GM12878 (cell line): ENCODE measurements at regions not wholly inside any gene's neighbourhood (a gene's known extent, or its start where the extent isn't known, plus 50 kb on each side); places are given as distances from the start of the nearest gene placed in this dataset.

Source experiments
- ATAC-seq: fragments of 200-7000 bp; cut with Tn5 transposase; 3 replicates; pipeline ENCODE4 v1.9.1; 2020; ENCODE audit warnings: mild to moderate bottlenecking, moderate library complexity
- BruUV-seq: library from RNA; stranded (reverse); fragments of 400-500 nt; replicated peaks from 2 replicates; lab custom pipeline; 2021; lab: Mats Ljungman, UMichigan
- CTCF ChIA-PET: fragments of 300-600 bp; sonication (Branson Sonifier 250); formaldehyde crosslinking; extraction: SDS; loops from one replicate; lab custom pipeline; 2021; ENCODE audit warnings: inconsistent platforms; lab: Yijun Ruan, JAX
- POLR2A ChIA-PET: fragments of 350-600 bp; formaldehyde crosslinking; extraction: SDS; loops from one replicate; lab custom pipeline; 2021; ENCODE audit warnings: inconsistent platforms; lab: Charles Lee
- RAD21 ChIA-PET: fragments of 300-600 bp; sonication (Branson Sonifier 250); formaldehyde crosslinking; loops from one replicate; lab custom pipeline; 2023; ENCODE audit warnings: antibody characterized with exemption; ENCODE audit not compliant: unreplicated experiment; lab: Charles Lee
- SMC1A ChIA-PET: fragments of 300-600 bp; sonication (Branson Sonifier 250); formaldehyde crosslinking; loops from one replicate; lab custom pipeline; 2023; ENCODE audit not compliant: unreplicated experiment, uncharacterized antibody; lab: Charles Lee
- DNase-seq: peaks from one replicate; pipeline ENCODE4 v3.0.0-alpha.2; 2011; ENCODE audit warnings: low read depth, low spot score
- FAIRE-seq: peaks from 3 replicates; lab custom pipeline; 2011; peaks lifted over from hg19 to GRCh38; lab: Jason Lieb, UNC
- H2AFZ ChIP-seq: 2 replicates; pipeline ENCODE4 v1.6.0; 2011; ENCODE audit warnings: low read depth, low read length, control low read depth; ENCODE audit not compliant: control insufficient read depth
- H3K27ac ChIP-seq: 2 replicates; pipeline ENCODE4 v1.5.1; 2011; ENCODE audit warnings: control low read depth; ENCODE audit not compliant: control insufficient read depth, insufficient read depth
- H3K27me3 ChIP-seq, 2 experiments: replicated peaks in 1 of 2; 2 replicates each; pipeline versions ENCODE4 v1.6.0 to v1.6.1; 2011; ENCODE audit warnings: low read length in 1 of 2; ENCODE audit not compliant: control insufficient read depth in 2 of 2, insufficient read depth in 2 of 2
- H3K36me3 ChIP-seq, 2 experiments: 2 replicates each; pipeline ENCODE4 v1.5.1; 2011; ENCODE audit warnings: low read length in 1 of 2; ENCODE audit not compliant: control insufficient read depth in 2 of 2, insufficient read depth in 2 of 2
- H3K4me1 ChIP-seq: 2 replicates; pipeline ENCODE4 v1.6.1; 2011; ENCODE audit warnings: mild to moderate bottlenecking, low read length, moderate library complexity, mixed read lengths; ENCODE audit not compliant: control insufficient read depth, insufficient read depth
- H3K4me2 ChIP-seq: 2 replicates; pipeline ENCODE4 v1.6.0; 2011; ENCODE audit warnings: control low read depth; ENCODE audit not compliant: control insufficient read depth, insufficient read depth
- H3K4me3 ChIP-seq: fragments of 200-600 bp; sonication (generic); 2 replicates; pipeline ENCODE4 v1.5.1; 2016
- H3K79me2 ChIP-seq: 2 replicates; pipeline ENCODE4 v1.6.0; 2011; ENCODE audit warnings: low read length; ENCODE audit not compliant: control insufficient read depth, insufficient read depth
- H3K9ac ChIP-seq: 2 replicates; pipeline ENCODE4 v1.8.0; 2011; ENCODE audit warnings: low read length, control low read depth, mixed read lengths; ENCODE audit not compliant: control insufficient read depth, insufficient read depth
- H3K9me3 ChIP-seq: replicated peaks from 3 replicates; pipeline ENCODE4 v1.5.1; 2011; ENCODE audit warnings: mild to moderate bottlenecking, low read length; ENCODE audit not compliant: control insufficient read depth, insufficient read depth
- H4K20me1 ChIP-seq: 2 replicates; pipeline ENCODE4 v1.6.0; 2011; ENCODE audit not compliant: control insufficient read depth, insufficient read depth
- CBX3 ChIP-seq: fragments of 200-600 bp; sonication (generic); IDR thresholded peaks from 2 replicates; pipeline ENCODE4 v1.6.1; 2016; ENCODE audit warnings: low read depth, borderline replicate concordance
- CBX5 ChIP-seq: sonication (generic); IDR thresholded peaks from 2 replicates; pipeline ENCODE4 v1.6.1; 2016; ENCODE audit warnings: low read depth, moderate library complexity, mild to moderate bottlenecking, inconsistent platforms
- CHD4 ChIP-seq: fragments of 200-600 bp; sonication (generic); IDR thresholded peaks from 2 replicates; pipeline ENCODE4 v1.6.1; 2016; ENCODE audit warnings: mild to moderate bottlenecking
- ESRRA ChIP-seq: IDR thresholded peaks from 2 replicates; pipeline ENCODE4 v1.6.1; 2012; ENCODE audit warnings: mild to moderate bottlenecking, low read length, improper control_type of control experiment
- NBN ChIP-seq: fragments of 450-650 bp; IDR thresholded peaks from 2 replicates; pipeline ENCODE4 v1.6.1; 2016
- NR2C2 ChIP-seq: IDR thresholded peaks from 2 replicates; pipeline ENCODE4 v1.6.1; 2011; ENCODE audit warnings: borderline replicate concordance, low read depth; ENCODE audit not compliant: control insufficient read depth, insufficient read length
- ZNF384 ChIP-seq: IDR thresholded peaks from 2 replicates; pipeline ENCODE4 v1.6.1; 2012; ENCODE audit warnings: low read depth, mild to moderate bottlenecking, low read length, improper control_type of control experiment, borderline replicate concordance
- WGBS: methylation state at CpG from one replicate; pipeline ENCODE4 v1.1.6; 2016; ENCODE audit warnings: low lambda C conversion rate; ENCODE audit not compliant: insufficient replicate concordance, insufficient coverage; ENCODE audit errors: missing lambda C conversion rate; 5-methylcytosine and 5-hydroxymethylcytosine counted together
- in situ Hi-C: fragments of 300-500 bp; cut with MboI; formaldehyde crosslinking; loops from 9 replicates; pipeline ENCODE4 v1.14.3; 2018; ENCODE audit warnings: mixed read lengths
- intact Hi-C: fragments of 100-400 bp; cut with micrococcal nuclease; formaldehyde crosslinking; loops from one replicate; pipeline ENCODE4 v1.14.2; 2022; ENCODE audit not compliant: unreplicated experiment
- TF ChIP-seq, protein P1 (sequence below): IDR thresholded peaks from 2 replicates; pipeline ENCODE4 v1.6.1; 2011; ENCODE audit warnings: borderline replicate concordance, low read depth, mild to moderate bottlenecking, moderate library complexity, low read length; ENCODE audit not compliant: insufficient read depth, poor library complexity, severe bottlenecking
- TF ChIP-seq, protein P2 (sequence below): IDR thresholded peaks from 2 replicates; pipeline ENCODE4 v1.6.1; 2011; ENCODE audit warnings: low read depth, low read length, improper control_type of control experiment, borderline replicate concordance
- TF ChIP-seq, protein P3 (sequence below): IDR thresholded peaks from 2 replicates; pipeline ENCODE4 v1.6.1; 2012; ENCODE audit warnings: low read depth, low read length, improper control_type of control experiment

DNA sequence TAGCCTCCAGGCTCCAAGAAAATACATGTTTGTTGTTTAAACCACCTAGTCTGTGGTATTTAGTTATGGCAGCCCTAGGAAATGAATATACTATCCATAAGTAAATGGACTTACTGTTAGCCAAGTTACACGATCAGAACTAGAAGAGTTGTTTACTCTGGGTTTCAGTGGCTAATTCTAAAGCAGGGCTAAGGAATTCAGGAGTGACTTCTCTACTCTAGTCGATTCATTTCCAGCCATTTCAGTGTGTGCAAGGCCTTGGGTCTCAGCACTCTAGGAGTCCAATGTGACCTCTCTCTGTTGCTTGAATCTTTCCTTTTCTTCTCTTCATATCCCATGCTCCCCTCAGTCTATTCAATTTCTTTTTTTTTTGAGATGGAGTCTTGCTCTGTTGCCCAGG is 66.7 kb downstream of the BHLHE40 start (continued):
- TF ChIP-seq ZNF384: no peak

DNA sequence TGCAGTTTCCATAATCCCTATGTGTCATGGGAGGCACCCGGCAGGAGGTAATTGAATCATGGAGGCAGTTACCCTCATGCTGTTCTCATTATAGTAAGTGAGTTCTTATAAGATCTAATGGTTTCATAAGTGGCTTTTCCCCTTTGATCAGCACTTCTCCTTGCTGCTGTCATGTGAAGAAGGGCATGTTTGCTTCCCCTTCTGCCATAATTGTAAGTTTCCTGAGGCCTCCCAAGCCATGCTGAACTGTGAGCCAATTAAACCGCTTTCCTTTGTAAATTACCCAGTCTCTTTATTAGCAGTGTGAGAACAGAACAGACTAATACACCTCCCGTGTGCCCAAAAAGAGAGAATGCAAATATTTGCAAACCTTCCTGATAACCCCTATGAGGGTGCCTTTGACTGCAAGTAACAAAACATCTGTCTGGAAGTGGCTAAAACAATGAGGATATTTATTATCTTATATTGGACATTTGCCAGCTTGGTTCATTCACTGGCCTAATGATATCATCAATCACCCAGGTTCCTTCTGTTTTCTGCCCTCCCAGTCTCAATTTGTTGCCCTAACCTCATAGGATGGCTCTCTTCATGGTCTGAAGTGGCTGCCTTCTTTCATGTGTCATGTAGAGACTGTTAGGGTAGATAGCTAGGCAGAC is 68.7 kb downstream of the BHLHE40 start:
- WGBS: 35% methylated on average over 3 of the region's 3 CpGs
- Histone ChIP-seq H3K27ac (no peak overlapping the region), H3K4me1 (peaks cover 11% of the 10 kb centered on the region), H4K20me1 (no peaks in the 10 kb centered on the region), H3K79me2 (no peaks in the 10 kb centered on the region), H3K4me2 (no peak overlapping the region), H3K9me3 (peaks cover 10% of the 10 kb centered on the region; the same call in 2 of the 3 replicates), H3K4me3 (no peak overlapping the region), H3K9ac (no peak overlapping the region), H3K36me3 (no peaks in the 10 kb centered on the region), H3K27me3 (no peaks in the 10 kb centered on the region), H2AFZ (no peak overlapping the region)
- no TSS peak for BruUV-seq
- no peak for FAIRE-seq
- in situ Hi-C loops (no loop called here), intact Hi-C loops (no loop called here)
- ChIA-PET SMC1A (interaction anchor here (0.7 to 1.9 kb wide), 2 partner anchors 10 kb away, joined by 4 to 5 read pairs; no protein-coding TSS in a partner anchor), POLR2A (interaction anchor here (0.8 kb wide), 1 partner anchor 9 kb away, joined by 5 read pairs; no protein-coding TSS in a partner anchor), CTCF (interaction anchor here (0.8 kb wide), 1 partner anchor 27 kb away, joined by 3 read pairs; no protein-coding TSS in a partner anchor), RAD21 (no interaction called here)
- no peak for DNase-seq
- TF ChIP-seq CBX5 (peak; percentile 47; the same call in 1 of the 2 replicates), CBX3 (no peak)
- ATAC-seq: no peak

DNA sequence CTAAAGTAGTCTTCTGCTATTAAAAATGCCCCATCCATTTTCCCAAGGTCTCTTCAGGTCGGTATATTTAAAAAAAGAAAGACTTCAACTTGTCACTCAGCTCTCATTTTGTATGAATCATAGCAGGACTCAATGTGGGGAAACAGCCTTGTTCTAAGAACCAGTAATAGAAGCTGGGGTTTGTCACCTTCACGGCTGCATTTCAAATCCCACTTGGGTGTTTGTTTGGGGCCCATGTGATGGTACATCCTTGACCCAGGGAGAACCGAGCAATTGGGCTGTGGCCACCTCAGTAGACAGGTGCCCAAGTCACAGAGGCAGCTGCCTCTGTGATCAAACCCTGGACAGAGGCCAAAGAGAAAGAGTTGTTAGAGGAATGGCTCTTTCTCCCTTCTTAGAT is 70.3 kb upstream of the ARL8B start:
- no TSS peak for BruUV-seq
- Histone ChIP-seq H3K4me3 (no peak overlapping the region), H3K4me2 (0 out of 2 replicates have a peak overlapping the region, but pooled peaks have one; percentile 8), H3K79me2 (no peaks in the 10 kb centered on the region), H2AFZ (no peak overlapping the region), H3K36me3 (no peaks in the 10 kb centered on the region), H3K27ac (no peak overlapping the region; the same call in 1 of the 2 replicates), H3K9me3 (peaks cover 10% of the 10 kb centered on the region; the same call in 2 of the 3 replicates), H3K27me3 (no peaks in the 10 kb centered on the region), H3K4me1 (peaks cover 38% of the 10 kb centered on the region), H3K9ac (no peak overlapping the region), H4K20me1 (no peaks in the 10 kb centered on the region)
- SMC1A ChIA-PET: interaction anchor here (0.7 to 14.1 kb wide), 27 partner anchors 9 to 338 kb away, joined by 3 to 203 read pairs (median 4); partner anchors contain the start of gene BHLHE40
- RAD21 ChIA-PET: interaction anchor here (0.7 to 10.7 kb wide), 18 partner anchors 8 to 339 kb away, joined by 3 to 231 read pairs (median 10); partner anchors contain the start of gene BHLHE40
- in situ Hi-C loops (no loop called here), intact Hi-C loops (loop anchor here (2.0 to 10.0 kb wide), 2 partner anchors 221 to 697 kb away; no protein-coding TSS in a partner anchor)
- ATAC-seq: peak; percentile 86
- POLR2A ChIA-PET: interaction anchor here (0.7 to 2.0 kb wide), 12 partner anchors 8 to 299 kb away, joined by 3 to 9 read pairs (median 4); partner anchors contain the start of gene BHLHE40
- WGBS: 0% methylated on average over 3 of the region's 3 CpGs
- CTCF ChIA-PET: interaction anchor here (0.6 to 11.7 kb wide), 20 partner anchors 10 to 418 kb away, joined by 3 to 201 read pairs (median 6); partner anchors contain the start of gene BHLHE40
- FAIRE-seq: peak; percentile 72
- peak; percentile 35 for DNase-seq
- TF ChIP-seq, protein P1, sequence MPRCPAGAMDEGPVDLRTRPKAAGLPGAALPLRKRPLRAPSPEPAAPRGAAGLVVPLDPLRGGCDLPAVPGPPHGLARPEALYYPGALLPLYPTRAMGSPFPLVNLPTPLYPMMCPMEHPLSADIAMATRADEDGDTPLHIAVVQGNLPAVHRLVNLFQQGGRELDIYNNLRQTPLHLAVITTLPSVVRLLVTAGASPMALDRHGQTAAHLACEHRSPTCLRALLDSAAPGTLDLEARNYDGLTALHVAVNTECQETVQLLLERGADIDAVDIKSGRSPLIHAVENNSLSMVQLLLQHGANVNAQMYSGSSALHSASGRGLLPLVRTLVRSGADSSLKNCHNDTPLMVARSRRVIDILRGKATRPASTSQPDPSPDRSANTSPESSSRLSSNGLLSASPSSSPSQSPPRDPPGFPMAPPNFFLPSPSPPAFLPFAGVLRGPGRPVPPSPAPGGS: no peak
- TF ChIP-seq NR2C2 (no peak), NBN (peak; percentile 76), ESRRA (0 out of 2 replicates have a peak, but pooled peaks have one; percentile 32), CHD4 (no peak)
- TF ChIP-seq, protein P2, sequence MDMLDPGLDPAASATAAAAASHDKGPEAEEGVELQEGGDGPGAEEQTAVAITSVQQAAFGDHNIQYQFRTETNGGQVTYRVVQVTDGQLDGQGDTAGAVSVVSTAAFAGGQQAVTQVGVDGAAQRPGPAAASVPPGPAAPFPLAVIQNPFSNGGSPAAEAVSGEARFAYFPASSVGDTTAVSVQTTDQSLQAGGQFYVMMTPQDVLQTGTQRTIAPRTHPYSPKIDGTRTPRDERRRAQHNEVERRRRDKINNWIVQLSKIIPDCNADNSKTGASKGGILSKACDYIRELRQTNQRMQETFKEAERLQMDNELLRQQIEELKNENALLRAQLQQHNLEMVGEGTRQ: peak; percentile 4; the same call in 1 of the 2 replicates
- TF ChIP-seq, protein P3, sequence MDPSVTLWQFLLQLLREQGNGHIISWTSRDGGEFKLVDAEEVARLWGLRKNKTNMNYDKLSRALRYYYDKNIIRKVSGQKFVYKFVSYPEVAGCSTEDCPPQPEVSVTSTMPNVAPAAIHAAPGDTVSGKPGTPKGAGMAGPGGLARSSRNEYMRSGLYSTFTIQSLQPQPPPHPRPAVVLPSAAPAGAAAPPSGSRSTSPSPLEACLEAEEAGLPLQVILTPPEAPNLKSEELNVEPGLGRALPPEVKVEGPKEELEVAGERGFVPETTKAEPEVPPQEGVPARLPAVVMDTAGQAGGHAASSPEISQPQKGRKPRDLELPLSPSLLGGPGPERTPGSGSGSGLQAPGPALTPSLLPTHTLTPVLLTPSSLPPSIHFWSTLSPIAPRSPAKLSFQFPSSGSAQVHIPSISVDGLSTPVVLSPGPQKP: no peak
